T-helper 9 cell (primary cell): ENCODE measurements at regions not wholly inside any gene's neighbourhood (a gene's known extent, or its start where the extent isn't known, plus 50 kb on each side); places are given as distances from the start of the nearest gene placed in this dataset.
"Not testable (repeated sequence)": the region's sequence is repeated elsewhere in the genome, so short reads cannot be mapped to it uniquely, and the experiment has no call there.

Experiments
- DNase-seq: peaks from one replicate; pipeline ENCODE4 v3.0.0-alpha.2; 2020

DNA sequence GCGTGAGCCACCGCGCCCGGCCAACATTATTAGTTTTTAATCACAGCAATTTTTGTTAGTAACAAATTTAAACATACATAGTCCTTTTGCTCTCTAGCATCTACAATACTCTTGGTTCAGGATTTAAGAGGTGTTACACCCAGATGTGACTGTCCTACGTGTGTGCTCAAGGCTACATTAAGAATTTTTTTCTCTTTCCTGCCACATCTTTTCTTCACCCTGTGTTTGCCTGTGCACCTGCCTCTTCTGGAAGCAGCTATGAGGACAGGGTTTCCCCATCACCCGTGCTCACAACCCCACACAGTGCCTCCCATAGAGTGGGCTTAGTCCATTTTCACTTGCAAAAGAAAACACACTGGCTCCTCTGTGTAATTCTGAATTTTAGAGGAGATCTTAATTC is 186.7 kb upstream of the KLF6 start:
- no peak for DNase-seq

GRCh38 chr10:3969876-3970666 is 185.1 kb upstream of the KLF6 start:
- no peak for DNase-seq

DNA sequence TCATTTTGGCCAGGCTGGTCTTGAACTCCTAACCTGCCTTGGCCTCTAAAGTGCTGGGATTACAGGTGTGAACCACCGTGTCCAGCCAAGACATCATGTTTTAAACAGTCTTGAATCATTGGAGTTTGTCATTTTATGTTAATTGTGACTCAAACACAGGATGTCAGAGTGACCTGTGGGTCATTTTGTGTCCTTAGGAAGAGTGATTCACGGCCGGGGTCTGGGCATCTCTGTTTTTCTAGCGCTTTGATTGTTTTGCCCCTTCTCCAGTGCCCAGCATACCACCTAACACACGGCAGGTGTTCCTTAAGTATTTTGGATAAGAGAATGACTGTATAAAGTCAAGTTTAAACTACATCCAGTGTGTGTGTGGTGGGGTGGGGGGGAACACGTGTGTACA is 183.7 kb upstream of the KLF6 start:
- no peak for DNase-seq

DNA sequence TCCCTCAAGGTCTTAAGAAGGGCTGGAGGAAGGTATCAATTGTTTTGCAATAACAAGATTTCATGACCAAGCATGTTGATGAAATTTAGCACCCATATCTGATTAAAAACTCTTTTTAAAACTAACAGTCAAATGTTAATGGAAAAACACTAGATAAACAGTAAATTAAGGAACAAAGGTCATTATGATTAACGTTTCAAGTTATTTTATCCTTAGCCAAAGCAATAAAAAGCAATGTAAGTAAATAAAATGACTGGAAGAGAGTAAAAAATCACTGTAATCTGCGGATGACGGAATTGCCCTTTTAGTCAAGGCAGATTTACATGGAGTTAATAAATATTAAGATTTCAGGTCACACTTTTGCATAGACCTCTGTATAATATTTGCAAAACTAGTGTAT is 179.5 kb upstream of the KLF6 start:
- no peak for DNase-seq

DNA sequence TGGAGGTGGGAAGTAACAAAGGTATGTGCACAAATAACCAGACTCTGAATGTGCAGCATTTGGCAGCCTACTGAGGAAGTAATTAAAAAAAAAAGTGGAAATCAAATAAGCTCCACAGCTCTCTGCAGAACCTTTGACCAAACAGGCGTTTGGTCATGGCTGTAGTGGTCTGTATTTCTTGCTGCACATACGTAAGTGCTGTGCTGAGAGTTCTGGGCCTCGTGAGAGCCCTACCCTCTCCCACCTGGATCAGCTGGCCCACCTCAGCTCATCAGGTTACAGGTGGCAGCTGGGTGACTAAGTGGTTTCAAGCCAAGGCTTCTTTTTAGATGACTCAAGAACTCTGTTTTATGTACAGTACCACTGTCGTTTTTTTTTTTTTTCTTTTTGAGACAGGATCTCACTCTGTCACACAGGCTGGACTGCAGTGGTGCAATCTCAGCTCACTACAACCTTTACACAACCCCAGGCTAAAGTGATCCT is 178.2 kb upstream of the KLF6 start:
- DNase-seq: no peak

- peak; percentile 38 for DNase-seq
Measured at GRCh38 chr10:3961082-3961481, 176.1 kb upstream of the KLF6 start.

- DNase-seq: no peak
Measured at GRCh38 chr10:3960496-3960895, 175.5 kb upstream of the KLF6 start.

GRCh38 chr10:3959370-3960325 is 174.6 kb upstream of the KLF6 start:
- DNase-seq: no peak

DNA sequence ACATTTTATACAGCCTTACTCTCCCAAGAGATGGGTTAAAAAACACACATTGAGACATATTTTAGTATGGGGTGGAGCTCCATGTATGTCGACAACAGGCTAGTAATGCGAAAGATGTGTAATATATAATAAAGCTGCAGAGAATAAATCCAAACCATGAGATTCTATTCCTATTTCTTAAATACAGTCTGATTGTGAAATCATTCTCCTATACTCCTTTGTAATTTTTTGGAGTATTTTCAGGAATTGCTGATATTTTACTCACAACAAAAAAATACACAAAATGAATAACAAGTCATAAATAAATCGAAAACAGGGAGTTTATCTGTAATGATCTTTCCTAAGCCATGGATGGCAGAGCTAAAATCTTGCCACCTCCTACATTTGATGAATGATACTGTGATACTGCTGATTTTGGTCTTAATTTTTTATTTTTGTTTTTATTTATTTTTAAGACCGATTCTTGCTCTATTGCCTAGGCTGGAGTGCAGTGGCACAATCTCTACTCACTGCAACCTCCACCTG is 173.5 kb upstream of the KLF6 start:
- DNase-seq: no peak

- DNase-seq: no peak
Measured at GRCh38 chr10:3955955-3956617, 171.1 kb upstream of the KLF6 start.

DNA sequence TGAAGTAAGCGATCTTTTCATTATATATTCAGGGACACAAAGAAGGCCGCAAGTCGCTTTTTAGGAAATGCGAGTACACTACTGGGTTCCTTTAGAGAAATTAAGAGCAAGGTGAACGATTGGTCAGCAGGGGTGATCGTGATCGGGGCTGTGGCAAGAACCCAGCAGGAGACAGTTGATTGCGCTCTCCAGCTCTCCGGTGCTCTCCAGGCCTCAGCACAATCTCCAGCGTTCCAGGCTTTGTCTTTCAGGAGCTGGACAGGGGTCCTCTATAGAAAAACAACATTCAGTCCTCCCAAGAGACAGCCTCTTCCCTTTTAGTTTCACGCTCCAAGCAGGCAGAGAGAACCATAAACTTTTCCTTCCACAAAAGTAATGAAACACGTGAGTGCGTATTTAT is 170.5 kb upstream of the KLF6 start:
- DNase-seq: no peak

DNA sequence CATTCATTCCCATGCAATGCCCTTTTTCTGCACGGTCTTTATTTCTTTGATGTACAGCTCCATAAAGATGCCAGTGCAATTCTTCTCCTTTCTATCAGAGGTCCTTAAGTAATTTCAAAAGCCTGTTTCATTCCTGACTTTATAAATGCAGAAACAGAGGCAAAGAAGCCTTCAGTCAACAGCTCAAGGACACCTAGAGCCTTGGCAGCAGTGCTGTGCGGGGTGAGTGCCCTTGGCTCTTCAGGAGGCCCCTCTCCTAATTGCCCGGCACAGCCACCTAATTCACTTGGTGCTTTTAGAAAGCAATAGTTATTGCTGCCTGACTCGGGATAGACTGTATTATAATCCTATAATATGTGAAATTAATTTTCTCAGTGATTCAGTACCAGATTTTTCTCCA is 169.6 kb upstream of the KLF6 start:
- no peak for DNase-seq

DNA sequence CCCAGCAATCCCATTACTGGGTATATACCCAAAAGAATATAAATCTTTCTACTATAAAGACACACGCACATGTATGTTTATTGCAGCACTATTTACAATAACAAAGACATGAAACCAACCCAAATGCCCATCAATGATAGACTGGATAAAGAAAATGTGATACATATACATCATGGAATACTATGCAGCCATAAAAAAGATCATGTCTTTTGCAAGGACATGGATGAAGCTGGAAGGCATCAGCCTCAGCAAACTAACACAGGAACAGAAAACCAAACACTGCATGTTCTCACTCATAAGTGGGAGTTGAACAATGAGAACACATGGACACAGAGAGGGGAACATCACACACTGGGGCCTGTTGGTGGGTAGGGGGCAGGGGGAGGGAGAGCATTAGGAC is 169.0 kb upstream of the KLF6 start:
- not testable (repeated sequence) for DNase-seq

DNA sequence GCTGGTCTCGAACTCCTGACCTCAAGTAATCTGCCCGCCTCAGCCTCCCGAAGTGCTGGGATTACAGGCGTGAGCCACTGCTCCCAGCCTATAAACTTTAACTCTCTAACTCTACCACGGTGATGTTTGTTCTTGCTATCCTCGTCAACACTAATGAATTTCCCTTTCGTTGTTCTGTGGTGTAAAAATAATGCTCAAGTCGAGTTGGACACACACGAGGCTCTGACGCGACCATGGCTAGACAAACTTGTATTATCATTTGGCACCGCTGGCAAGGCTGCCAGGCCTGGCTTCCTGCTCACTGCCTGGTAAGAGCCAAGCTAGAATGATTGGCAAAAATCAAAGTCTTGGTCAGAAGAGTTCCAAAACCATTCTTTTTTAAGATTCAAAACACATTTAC is 167.0 kb upstream of the KLF6 start:
- no peak for DNase-seq

- no peak for DNase-seq
Measured at GRCh38 chr10:3950676-3951275, 165.8 kb upstream of the KLF6 start.

DNA sequence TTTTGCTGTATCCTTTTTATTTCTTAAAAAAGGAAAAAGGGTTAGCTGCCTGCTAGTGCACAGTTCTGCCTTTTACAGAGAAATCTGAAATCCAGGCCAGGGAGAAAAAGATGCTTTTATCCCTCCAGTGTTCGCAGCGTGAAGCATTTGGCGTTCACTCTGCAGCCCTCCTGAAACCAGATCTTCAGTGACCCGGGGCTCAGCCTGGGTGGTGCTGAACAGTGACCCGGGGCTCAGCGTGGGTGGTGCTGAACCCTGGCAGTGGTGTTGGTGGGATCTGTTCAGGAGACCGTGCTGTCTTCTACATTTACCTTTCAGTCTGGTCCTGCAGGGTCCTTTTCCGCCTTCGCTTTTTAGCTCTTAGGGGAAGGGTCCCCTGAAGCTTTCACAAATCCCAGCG is 164.7 kb upstream of the KLF6 start:
- DNase-seq: no peak

DNA sequence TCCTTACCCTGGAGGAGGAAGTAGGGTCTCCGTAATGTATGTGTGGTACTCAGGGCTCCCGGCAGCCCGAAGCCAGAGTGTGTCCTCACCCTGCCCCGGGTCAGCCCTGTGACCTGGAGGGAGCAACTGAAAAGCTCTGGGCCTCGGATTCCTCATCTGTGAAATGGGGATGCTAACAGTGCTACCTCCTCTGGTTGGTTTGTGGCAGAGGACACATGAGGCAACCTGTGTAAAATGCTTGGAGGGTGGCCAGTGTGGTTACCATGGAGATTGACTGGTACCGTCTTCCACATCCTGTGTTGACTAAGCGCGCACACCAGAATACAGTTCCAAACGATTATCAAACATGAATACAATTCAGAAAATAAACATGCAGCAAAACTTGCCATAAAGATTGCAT is 163.8 kb upstream of the KLF6 start:
- DNase-seq: peak; percentile 63

DNA sequence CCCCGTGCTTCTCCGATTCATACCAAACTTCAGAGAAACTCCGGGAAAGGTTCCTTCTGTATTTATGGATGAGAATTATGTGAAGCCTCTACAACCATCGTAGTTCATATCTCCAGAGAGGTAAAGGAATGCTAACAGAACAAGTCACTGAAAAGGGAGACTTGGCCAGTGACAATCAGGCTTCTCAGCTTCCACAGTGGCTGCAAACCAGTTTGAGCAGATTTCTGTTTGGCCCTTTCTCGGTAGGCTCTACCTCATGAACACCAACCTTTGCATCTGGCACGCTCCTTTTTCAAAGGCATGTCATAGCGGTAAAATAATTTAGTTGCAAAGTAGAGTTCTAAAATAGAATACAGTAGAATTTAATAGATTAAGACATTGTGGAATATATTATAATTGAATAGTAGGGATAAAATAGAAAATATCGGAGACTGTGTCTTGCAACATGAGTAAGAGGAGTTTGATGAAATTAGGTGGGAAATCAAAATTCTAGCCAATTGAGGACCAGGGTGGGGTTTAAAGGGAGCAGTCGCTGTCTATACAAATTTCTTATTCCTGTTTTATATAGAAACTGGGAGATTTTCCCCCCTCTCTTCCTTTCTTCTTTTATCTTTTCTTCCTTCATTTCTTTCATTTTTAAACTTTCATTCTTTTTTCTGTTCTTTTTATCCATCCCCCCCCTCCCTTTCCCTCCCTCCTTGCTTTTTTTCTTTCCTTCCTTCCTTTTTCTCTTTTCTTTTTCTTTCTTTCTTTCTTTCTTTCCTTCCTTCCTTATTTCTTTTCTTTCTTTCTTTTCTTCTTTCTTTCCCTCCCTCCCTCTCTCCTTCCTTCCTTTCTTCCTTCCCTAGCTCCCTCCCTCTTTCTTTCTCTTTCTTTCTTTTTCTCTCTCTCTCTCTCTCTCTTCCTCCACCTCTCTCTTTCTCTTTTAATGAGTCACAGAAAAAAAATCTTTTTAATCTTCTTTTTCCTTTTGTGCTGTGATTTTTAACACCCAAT is 161.5 kb upstream of the KLF6 start:
- no peak for DNase-seq

DNA sequence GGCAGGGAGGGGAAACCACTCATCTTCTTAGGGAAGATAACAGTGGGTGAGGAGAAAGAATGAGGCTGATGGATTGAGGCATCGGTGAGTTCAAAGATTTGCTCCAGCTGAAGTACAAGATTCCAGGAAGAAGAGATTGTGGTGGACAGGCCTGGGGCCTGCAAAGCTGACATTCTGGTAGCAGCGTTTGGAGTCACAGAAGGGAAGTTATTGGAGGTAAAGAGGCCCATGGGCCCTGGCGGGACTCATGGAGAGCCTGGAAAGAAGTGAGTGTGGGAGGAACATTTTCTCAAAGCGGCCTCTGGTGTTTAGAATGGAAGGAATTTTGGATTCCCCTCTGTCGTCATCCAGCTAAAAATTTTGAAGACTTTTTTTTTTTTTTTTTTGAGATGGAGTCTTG is 160.0 kb upstream of the KLF6 start:
- DNase-seq: no peak

- DNase-seq: no peak
Measured at GRCh38 chr10:3944591-3944990, 159.6 kb upstream of the KLF6 start.

DNA sequence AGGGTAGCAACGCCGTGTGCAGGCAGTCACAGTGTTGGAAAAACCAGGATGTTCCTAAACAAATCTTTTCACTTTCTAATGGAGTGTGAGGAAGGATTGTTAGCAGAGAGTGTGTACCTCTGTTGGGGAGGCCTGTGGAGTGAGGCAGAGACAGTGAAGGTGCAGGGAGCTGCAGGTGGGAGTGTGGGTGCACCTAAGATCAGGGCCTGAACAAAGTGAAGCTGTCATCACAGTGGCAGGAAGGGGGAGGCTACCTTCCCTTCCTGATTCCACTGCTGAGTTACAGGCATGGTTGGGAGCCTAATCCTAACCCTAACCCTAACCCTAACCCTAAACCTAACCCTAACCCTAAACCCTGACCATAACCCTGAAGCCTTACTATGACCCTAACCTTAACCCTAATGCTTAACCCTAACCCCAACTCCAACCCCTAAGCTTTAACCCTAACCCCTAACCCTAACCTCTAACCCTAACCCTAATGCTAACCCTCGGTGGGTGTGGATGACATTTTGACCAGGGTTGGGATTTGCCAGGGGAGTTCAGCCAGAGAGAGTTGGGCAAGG is 158.8 kb upstream of the KLF6 start:
- no peak for DNase-seq
